Inflammatory macrophage (primary cell): ENCODE measurements at regions not wholly inside any gene's neighbourhood (a gene's known extent, or its start where the extent isn't known, plus 50 kb on each side); places are given as distances from the start of the nearest gene placed in this dataset.
A peak's percentile ranks its signal among the peaks of the same experiment; 100 is the strongest.

ENCODE experiments used
- DNase-seq, 2 donors: peaks; one replicate each; pipeline ENCODE4 v3.0.0-alpha.2; 2020 to 2022

DNA sequence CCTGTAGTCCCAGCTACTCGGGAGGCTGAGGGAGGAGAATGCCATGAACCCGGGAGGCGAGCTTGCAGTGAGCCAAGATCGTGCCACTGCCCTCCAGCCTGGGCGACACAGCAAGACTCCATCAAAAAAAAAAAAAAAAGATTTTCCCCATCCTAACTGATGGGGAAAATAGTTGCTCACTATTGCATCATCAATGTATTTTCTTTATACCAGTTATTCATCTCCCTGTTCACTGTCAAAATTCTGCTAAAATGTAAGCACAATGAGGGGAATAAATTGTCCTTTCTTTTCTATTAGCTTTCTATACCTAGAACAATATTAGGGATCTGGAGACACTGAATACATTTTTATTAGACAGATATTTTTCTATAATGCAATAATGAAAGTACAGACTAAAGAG lies 561.3 kb downstream of the CCER1 start:
- DNase-seq = no peak

DNA sequence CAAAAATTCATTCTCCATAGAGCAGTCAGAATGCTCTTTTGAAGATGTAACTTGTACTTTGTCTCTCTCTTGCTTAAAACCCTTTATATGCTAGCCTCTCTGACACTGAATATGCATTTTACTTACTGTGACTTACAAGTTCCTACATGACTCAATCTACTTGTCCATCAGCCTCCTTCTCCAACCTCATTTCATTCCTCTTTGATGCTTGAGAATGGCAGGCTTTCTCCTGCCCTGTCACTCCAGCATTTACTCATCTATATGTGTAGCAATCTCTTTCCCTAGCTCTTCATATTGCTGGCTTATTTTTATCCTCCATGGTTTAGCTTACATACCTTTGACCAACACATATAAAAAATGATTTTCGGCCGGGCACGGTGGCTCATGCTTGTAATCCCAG lies 561.9 kb downstream of the CCER1 start:
- DNase-seq = no peak

DNA sequence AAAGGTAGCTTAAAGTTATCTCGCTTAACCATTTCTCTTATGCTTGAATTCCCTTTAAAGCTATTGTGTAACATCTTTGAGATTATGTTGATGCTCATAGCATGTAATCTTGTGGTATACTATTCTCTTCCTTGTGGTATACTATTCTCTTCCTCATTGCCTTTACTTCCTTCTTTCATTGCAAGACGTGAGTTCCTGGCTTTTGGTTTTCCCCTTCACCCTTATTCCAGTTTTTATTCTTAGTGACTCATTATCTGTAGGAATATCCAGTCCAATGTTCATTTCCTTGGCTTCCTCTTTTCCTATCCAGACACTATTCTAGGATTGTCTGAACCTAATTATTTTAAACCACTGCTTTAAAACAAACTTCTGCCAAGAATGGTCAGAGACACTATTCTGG lies 564.0 kb downstream of the CCER1 start:
- peak; percentile 16 to 46 for DNase-seq

DNA sequence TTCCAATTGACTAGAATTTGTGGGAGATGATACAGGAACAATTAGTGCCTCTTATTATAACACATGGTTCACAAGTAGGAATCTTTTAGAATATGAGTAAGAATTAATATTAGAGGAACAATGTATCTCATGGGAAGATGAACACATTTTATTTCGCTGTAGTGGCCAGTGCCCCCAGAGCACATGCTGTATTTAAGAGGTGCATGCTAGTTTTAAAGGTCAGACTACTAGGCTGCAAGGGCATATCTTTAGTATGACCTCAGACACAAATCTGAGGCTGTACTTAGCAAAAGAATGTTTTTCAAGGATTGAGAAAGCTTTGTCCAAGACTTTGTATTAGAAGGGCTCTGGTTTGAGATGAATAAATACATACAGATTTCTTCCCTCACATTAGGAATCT lies 586.9 kb downstream of the CCER1 start:
- DNase-seq = no peak

DNA sequence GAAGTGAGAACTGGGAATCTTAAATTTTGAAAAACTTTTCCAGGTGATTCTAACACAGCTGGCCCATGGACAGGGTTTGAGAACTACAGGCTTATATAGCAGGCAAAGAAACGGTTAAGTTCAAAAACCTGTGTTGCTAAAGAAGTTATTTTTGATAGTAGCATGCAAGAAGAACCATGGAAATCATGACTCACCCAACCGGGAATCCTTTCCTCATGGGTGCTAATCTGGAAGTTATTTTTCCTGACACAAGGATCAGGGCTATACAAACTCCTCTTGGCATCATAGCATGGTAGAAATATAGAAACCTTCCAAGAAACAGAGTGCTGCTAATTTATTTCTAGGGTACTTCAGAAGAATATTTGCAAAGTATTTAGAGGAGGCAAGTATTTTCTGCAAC lies 588.7 kb downstream of the CCER1 start:
- no peak for DNase-seq

DNA sequence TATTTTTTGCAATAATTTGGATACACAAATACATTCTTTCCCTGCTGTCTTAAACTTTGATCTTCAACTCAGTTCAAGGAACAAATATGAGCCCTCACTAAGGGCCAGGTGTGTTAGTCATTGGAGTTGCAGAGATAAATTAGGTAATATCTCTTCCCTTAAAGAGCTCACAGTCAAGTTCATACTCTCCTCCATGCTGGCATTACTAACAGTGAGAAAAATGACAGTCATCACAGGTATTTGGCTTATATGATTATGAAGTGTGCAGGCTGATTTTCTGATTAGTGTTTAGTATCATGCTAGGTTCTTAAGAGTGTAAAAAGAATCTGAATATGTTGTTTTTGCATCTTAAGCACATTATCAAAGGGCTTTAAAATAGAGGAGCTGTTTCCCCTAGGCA lies 594.7 kb downstream of the CCER1 start:
- no peak for DNase-seq

DNA sequence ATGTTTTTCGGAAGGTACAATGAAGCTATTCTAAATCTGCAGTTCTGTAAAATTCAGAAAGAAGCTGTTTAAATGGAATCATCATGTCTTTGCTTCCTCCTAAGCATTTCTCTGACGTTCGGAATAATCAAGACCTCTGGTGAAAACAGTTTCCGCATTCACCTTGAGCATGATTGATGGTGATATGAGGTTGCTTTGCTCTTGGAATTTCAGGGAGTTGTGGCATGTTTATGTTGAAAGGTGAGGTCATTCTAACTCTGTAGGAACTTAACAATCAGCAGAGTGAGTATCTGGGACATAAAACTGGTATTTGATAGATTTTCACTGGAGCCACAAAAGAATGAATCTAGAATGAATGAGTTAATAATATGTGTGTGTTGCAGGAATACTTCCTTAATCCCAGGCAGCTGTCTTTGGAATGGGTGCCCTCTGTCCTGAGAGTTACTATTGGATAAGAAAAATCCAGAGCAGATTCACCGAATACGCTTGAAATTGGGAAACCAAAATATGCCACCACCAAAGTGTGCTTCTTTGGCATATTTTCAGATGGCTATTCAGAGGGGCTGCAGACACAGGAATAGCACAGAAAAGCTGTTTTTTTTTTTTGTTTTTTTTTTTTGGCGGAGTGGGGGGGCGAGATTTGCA lies 599.1 kb downstream of the CCER1 start:
- DNase-seq = no peak

DNA sequence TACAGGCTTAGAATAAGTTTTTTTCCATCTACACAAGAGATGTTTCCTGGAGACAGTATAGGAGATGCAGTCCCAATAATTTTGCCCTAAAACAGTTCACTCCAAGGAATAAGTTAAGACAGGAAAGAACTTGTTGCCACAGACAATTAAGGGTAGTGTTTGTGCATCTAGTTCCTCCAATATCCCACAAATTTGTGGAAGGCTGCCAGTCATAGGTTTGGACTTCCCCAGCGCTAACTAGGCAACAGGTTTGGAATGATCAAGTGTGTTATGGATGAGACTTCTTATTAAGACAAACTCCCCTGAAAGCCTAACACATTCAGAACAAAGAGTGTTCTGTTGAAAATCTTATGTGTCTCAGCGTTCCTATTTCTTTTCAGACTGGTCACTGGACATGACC lies 611.0 kb downstream of the CCER1 start:
- DNase-seq = no peak

DNA sequence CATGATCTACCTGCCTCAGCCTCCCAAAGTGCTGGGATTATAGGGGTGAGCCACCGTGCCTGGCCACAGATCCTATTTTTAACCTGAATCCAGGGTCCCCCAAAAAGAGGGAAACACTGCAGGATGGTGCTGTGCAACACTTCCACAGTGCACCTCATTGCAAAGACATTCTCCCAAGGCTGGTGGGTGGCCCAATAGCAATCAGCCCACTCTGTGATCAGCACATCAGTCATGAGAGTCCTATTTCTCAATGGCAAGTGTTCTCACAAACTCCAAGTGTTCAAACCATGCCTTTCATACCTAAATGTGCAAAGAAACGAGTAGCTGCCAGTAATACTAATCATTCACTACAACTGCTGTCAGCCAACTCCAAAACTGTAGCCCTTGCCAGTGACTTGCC lies 612.9 kb downstream of the CCER1 start:
- DNase-seq = peak in 1 of 2 donors; percentile 4

DNA sequence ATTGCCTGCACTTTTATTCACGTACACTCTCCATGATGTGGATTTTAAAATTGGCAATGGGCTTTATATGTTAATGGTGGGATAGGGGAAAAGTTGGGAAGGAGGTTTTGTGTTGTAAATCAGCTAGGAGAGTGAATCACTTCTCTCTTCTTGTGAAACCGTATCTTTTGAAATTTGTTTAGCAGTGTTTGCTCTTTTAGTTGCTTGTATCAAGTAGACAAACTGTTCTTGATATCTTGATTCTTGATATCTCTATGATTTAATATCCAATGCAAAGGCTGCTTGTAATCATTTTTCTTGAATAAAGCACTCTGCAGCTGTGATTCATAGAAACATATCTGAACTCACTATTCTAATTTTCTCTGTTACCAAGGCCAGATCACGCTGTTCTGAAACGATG lies 615.1 kb downstream of the CCER1 start:
- no peak for DNase-seq

DNA sequence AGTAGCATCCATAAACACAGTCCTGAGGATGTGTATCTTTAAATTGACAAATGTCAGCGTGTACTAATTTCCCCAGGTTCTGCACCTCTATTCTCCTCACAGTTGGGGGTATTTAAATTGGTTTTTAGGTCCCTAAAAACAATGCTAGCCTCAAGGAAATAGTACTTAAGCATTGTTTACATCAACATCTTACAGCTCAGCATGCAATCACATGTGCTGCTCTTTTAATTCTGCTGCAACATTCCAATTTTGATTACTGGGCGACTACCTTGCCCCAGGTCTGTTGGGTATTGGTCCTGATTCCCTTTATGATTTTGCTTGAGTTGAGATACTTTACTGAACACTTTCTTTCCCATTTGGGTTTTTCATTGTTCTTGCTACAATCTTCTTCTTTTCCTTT lies 616.6 kb downstream of the CCER1 start:
- DNase-seq = no peak

DNA sequence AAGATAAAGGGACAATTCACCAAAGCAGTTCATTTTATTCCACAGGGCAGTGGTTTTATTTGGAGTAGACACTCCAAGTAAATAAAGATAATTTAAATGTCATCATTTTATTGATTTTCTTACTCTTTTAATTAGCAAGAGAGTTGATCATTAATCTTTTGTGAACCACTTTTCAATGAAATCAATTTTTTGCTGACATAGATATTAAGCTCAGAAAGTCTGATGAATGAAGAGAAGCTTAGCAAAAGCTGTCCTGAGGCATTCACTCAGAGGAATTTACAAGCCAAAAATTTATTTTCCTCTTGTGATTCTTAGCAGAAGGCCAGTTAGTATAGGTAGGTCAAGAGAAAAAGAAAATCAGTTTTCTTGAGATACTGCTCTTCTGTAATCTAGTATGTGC lies 618.0 kb downstream of the CCER1 start:
- no peak for DNase-seq

DNA sequence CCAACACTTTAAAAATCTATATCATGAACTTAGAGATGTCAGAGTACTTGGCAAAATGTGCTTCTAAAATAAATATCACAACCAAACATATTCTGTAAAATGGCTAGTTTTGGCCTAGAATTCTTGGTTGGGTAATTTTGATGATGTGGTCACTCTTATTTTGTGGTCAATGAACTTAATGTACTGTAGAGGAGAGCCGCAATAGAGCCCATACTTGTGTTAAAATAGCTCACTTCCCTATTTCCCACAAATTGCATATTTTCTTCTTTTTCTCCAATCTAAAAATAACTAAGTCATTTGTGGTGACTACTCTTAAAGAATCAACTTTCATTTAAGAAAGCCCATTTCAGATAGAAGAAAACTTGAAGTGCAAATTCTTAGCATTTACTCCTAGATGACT lies 619.4 kb downstream of the CCER1 start:
- peak; percentile 31 to 74 for DNase-seq

DNA sequence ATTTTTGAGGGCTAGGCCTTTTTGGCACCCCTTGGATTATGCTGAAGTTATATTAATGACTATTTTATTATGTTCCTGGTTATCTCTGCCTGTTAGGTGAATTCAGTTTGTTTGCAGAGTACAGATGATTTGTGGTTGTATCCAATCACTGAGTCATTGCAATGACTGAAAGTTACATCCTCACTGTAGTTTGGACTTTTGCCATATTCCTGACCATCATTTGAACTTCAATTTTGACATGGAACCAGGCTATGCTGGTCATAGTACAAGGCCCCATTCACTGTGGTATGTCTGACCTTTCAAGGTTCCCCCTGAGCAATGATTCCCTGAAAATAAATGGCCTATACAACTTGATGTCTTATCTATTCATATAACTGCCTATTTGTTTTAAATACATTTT lies 621.0 kb downstream of the CCER1 start:
- DNase-seq = peak in 1 of 2 donors; percentile 3

DNA sequence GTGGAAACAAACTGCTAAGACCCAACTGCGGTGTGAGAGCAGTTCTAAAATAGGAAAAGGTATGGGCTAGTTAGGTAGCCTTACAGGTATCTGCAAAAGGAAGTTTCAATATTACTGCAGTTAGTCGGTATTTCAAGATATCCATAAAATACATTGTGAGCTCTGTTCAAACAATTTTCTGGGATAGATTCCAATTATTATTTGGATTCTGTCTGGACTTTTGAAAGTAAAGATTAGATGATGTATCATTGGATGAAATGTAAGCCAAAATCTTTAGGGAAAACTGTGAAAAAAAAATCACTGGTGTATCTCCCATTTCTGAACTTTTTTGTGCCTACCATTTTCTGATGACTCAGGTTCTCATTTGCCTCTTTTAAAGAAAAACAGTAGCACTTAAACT lies 621.6 kb downstream of the CCER1 start:
- no peak for DNase-seq

DNA sequence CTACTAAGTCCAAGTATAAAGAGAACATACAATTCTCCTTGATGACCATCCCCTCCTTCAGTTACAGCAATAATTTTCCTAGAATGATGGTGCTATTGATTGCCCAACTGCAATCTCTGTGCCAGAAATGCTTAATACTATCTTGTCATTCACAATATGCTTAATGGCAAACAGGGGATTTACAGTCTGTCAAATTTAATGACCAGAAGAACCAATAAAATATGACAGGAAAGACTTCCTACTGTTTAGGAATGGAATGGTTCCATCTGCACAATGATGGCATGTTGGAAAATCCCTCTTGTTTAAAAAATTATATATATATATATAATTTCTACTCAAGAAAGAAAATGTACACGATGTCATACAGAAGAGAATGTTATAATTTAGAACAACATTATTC lies 623.2 kb downstream of the CCER1 start:
- no peak for DNase-seq

DNA sequence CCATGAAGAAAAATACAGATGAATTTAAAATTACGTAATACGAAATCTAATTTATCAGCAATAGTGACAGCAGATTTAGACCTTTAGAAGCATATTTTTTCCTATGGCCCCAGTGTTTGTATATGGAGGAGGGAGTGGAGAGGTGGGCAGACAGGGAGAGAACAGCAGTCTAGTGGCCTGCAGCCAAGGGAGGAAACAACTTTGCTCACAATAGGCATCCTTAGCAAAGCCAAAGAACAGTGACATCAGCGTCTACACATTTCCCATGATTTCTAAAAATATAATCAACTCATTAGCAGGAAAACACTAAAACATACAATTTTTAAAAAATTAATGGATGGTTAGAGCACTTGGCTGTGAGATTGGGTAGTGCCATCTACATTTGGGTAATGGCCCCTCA lies 622.6 kb upstream of the ATP2B1 start:
- no peak for DNase-seq

DNA sequence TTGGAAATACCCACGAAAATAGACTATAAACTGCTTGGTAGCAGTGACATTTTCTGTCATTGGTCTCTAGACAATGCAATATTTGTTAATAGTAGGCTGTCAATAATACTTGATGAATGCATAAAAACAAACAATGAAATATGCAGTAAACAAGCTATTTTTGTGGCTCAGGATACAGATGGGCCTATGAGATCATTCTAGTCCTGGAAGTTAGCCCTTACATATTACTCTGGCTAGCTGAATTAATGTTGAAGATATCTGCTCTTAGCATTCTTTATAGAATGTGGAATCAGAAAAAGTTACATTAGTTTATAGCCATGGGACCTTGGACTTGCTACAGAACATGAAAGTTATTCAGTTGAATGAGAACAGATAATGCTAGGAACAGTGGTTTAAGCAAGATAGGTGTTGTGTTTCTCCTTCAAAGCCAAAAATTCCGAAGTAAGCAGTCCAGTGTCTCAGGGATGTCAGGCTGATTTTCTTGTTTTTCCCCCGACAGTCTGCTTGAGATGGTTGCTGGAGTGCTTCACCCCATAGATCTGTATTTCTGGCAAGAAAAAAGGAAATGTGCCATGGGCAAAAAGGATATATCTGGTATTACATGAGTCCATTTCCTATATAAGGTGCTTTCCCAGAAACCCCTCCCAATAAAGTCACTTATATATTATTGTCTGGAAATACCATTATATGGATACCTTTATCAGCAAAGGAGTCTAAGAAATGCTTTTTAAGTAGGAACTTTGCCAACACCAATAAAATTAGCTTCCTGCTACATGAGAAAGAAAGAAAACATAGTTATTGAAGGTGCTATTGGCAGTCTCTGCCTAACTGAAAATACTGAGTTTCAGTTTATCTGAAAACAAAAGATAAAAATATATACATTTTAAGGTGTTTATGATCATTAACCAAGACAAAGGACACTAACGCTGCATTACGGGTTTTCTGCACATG lies 619.4 kb upstream of the ATP2B1 start:
- no peak for DNase-seq

DNA sequence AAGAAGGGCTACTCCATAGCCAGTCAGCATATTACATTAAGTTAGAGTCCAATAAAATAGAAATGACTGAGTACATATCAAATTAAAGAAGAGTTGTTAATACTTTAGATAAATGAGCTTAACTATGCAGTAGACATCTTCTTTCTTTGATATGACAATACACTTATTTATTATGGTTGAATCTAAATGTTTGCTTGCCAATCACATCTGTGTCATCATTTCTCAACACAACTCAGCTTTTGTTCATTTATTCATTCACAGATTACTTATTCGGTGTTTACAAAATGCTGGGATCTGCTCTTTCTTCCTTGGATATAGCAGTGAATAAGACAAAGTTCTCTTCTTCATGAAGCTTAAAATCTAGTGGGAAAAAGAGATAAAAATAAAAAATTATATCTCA lies 614.6 kb upstream of the ATP2B1 start:
- no peak for DNase-seq

DNA sequence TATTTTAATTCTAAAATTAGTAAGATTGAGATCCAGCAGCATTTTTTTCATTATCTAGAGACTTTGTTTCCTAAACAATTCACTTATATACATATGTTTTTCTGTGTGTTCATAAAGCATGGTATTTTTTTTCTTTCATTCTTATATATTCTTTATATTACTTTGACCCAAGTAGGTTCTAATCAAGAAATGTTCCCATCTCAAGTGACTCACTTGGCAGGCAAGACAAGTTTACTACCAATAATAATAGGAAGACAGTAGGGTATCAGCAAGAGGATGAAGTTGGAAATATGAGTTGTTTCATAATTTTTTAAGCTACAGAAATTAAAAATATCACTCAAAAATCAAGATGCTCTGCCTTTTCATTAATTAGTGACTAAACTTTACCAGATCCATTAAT lies 613.4 kb upstream of the ATP2B1 start:
- DNase-seq = no peak

DNA sequence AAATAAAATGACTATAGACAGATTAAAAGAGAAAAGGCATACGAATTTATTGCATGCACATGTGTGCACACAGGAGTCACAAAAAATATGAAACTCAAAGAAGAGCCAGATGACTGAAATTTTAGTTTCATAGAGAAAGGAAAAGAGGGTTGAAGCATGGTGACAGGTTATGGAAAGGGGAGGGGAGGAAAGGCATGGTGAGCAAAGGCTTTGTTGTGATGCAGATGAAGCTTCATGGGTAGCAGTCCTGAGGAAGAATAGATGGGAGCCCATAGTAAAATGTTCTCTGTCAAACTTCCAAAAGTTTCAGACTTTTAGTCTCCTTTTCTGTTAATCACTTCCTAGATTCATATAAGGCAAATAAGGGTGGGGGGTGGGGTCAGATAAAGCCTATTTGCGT lies 612.7 kb upstream of the ATP2B1 start:
- no peak for DNase-seq

DNA sequence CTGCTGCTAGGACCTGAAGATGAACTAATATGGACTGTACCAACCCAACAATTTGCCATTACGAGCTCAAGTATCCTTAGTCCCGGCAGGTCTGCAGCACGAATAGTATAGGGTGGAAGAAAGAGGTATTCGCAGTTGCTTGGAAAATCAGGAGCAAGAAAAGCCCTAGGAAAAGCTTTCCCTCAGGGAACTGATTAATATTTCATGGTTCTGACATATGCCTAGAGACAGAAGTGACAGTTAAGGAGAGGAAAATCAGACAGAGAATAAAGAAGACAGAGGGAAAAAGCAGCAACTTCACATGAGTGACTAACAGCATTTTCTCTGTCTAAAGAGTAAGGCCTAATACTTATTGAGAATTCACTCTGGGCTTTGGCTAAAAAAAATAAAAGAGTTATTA lies 602.9 kb upstream of the ATP2B1 start:
- DNase-seq = no peak

DNA sequence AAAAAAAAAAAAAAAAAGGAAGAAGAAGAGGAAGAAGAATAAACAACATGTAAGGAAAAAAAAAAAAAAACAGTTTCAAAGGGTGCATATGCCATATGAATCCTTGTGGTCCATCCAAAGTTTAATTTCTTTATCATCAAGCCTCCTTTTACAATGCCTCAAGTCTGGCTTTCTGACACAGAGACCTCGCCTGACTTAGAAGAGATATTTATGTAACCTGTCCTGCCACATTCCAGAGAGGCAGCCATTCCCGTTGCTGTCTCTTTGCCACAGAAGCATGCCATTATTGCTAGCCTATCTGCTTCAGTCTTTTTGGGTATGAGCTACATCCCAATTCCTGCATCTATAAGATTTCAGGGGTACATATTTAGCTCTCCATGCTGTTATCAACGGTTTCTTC lies 596.7 kb upstream of the ATP2B1 start:
- DNase-seq = no peak

DNA sequence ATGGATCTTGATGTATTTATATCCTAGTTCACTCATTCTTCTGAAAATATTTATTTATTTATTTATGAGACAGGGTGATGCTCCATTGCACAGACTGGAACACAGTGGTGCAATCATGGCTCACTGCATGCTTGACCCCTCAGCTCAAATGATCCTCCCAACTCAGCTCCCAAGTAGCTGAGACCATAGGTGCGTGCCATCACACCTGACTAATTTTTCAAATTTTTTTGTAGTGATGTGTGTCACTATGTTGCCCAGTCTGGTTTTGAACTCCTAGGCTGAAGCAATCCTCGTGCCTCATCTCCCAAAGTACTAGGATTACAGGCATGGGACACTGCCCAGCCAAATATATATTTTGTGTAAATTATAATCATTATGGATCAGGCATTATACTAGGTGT lies 595.6 kb upstream of the ATP2B1 start:
- no peak for DNase-seq
